GM12874 (cell line): ENCODE measurements at regions not wholly inside any gene's neighbourhood (a gene's known extent, or its start where the extent isn't known, plus 50 kb on each side); places are given as distances from the start of the nearest gene placed in this dataset.

Experiments used
- CTCF ChIP-seq: IDR thresholded peaks from 2 replicates; pipeline ENCODE4 v1.5.1; 2011; ENCODE audit warnings: low read depth, mild to moderate bottlenecking, control low read depth, low read length, moderate library complexity; ENCODE audit not compliant: insufficient read depth

- TF ChIP-seq CTCF = no peak
Measured at GRCh38 chr4:125459531-125459930, 144.8 kb downstream of the FAT4 start.

- TF ChIP-seq CTCF = no peak
Measured at GRCh38 chr4:125461676-125462363, 147.1 kb downstream of the FAT4 start.

GRCh38 chr4:125464146-125464545 is 149.4 kb downstream of the FAT4 start:
- TF ChIP-seq CTCF = no peak

GRCh38 chr4:125481334-125482045 is 166.7 kb downstream of the FAT4 start:
- no peak for TF ChIP-seq CTCF

GRCh38 chr4:125482822-125483221 is 168.1 kb downstream of the FAT4 start:
- TF ChIP-seq CTCF = no peak

- no peak for TF ChIP-seq CTCF
Measured at GRCh38 chr4:125483278-125483677, 168.5 kb downstream of the FAT4 start.

- TF ChIP-seq CTCF = no peak
Measured at GRCh38 chr4:125484912-125485311, 170.2 kb downstream of the FAT4 start.
